Neural cell (in vitro differentiated cells): ENCODE measurements at regions not wholly inside any gene's neighbourhood (a gene's known extent, or its start where the extent isn't known, plus 50 kb on each side); places are given as distances from the start of the nearest gene placed in this dataset.

Experiments
- H2AFZ ChIP-seq: fragments of 200-600, 300-800 bp; sonication (generic), shearing (Covaris generic); 2 replicates; pipeline ENCODE4 v1.6.0; 2014; ENCODE audit warnings: low read depth, mild to moderate bottlenecking, antibody characterized with exemption, low read length, moderate library complexity
- H3F3A ChIP-seq: fragments of 200-600 bp; shearing (Covaris generic); 2 replicates; pipeline ENCODE4 v1.6.1; 2016; ENCODE audit warnings: mild to moderate bottlenecking, moderate library complexity, mixed read lengths, antibody characterized with exemption, low read length; ENCODE audit not compliant: insufficient read depth, poor library complexity, severe bottlenecking
- H3K27ac ChIP-seq: fragments of 200-600, 300-800 bp; sonication (generic), shearing (Covaris generic); 2 replicates; pipeline ENCODE4 v1.5.1; 2014; ENCODE audit warnings: mild to moderate bottlenecking, low read length, moderate library complexity
- H3K27me3 ChIP-seq: fragments of 300-800, 200-600 bp; sonication (generic), shearing (Covaris generic); 2 replicates; pipeline ENCODE4 v1.6.0; 2014; ENCODE audit warnings: mild to moderate bottlenecking, low read depth, low read length, moderate library complexity; ENCODE audit not compliant: insufficient read depth
- H3K36me3 ChIP-seq: fragments of 300-800, 200-600 bp; sonication (generic), shearing (Covaris generic); 2 replicates; pipeline ENCODE4 v1.5.1; 2014; ENCODE audit warnings: mild to moderate bottlenecking, antibody characterized with exemption, low read length, moderate library complexity; ENCODE audit not compliant: insufficient read depth
- H3K4me2 ChIP-seq: fragments of 300-800, 200-600 bp; sonication (generic), shearing (Covaris generic); 2 replicates; pipeline ENCODE4 v1.6.0; 2014; ENCODE audit warnings: mild to moderate bottlenecking, low read length
- H3K4me3 ChIP-seq: fragments of 300-800, 200-600 bp; sonication (generic), shearing (Covaris generic); 2 replicates; pipeline ENCODE4 v1.5.1; 2014; ENCODE audit warnings: mild to moderate bottlenecking, low read length, moderate library complexity
- H3K79me2 ChIP-seq: fragments of 200-600 bp; shearing (Covaris generic); replicated peaks from 2 replicates; pipeline ENCODE4 v1.6.0; 2014; ENCODE audit warnings: mild to moderate bottlenecking, low read length, moderate library complexity; ENCODE audit not compliant: insufficient read depth
- H3K9ac ChIP-seq: fragments of 300-800, 200-600 bp; sonication (generic), shearing (Covaris generic); 2 replicates; pipeline ENCODE4 v1.6.1; 2016; ENCODE audit warnings: mild to moderate bottlenecking, low read length, mixed read lengths
- H3K9me2 ChIP-seq: fragments of 200-600 bp; shearing (Covaris generic); 2 replicates; pipeline ENCODE4 v1.6.1; 2016; ENCODE audit warnings: mild to moderate bottlenecking, low read length, mixed read lengths; ENCODE audit not compliant: insufficient read depth
- H3K9me3 ChIP-seq: fragments of 200-600, 300-800 bp; sonication (generic), shearing (Covaris generic); 2 replicates; pipeline ENCODE4 v1.6.1; 2016; ENCODE audit warnings: mild to moderate bottlenecking, mixed run types, low read length, moderate library complexity, mixed read lengths
- H4K20me1 ChIP-seq: fragments of 200-600 bp; shearing (Covaris generic); 2 replicates; pipeline ENCODE4 v1.6.1; 2016; ENCODE audit warnings: mild to moderate bottlenecking, mixed run types; ENCODE audit not compliant: insufficient read depth
- EP300 ChIP-seq: fragments of 450-650 bp; conservative IDR thresholded peaks from 2 replicates; pipeline ENCODE4 v1.6.1; 2014; ENCODE audit warnings: antibody characterized with exemption, mild to moderate bottlenecking, moderate library complexity; ENCODE audit not compliant: poor library complexity, severe bottlenecking
- EZH2 ChIP-seq: fragments of 200-600, 300-800 bp; shearing (Covaris generic), sonication (generic); IDR thresholded peaks from 2 replicates; pipeline ENCODE4 v1.6.1; 2014; ENCODE audit warnings: antibody characterized with exemption, low read length, borderline replicate concordance, mild to moderate bottlenecking; ENCODE audit not compliant: insufficient read depth, poor library complexity, severe bottlenecking
- MXI1 ChIP-seq: fragments of 450-650 bp; conservative IDR thresholded peaks from 2 replicates; pipeline ENCODE4 v1.6.1; 2014; ENCODE audit warnings: antibody characterized with exemption, mild to moderate bottlenecking; ENCODE audit not compliant: poor library complexity, severe bottlenecking
- POLR2AphosphoS5 ChIP-seq: IDR thresholded peaks from 2 replicates; pipeline ENCODE4 v1.6.1; 2012
- RAD21 ChIP-seq: fragments of 450-650 bp; conservative IDR thresholded peaks from 2 replicates; pipeline ENCODE4 v1.6.1; 2014; ENCODE audit warnings: antibody characterized with exemption, mild to moderate bottlenecking, moderate library complexity
- SMC3 ChIP-seq: fragments of 450-650 bp; conservative IDR thresholded peaks from 2 replicates; pipeline ENCODE4 v1.6.1; 2014; ENCODE audit warnings: antibody characterized with exemption, mild to moderate bottlenecking, moderate library complexity; ENCODE audit not compliant: poor library complexity
- TAF1 ChIP-seq: IDR thresholded peaks from 2 replicates; pipeline ENCODE4 v1.6.1; 2012; ENCODE audit warnings: low read depth
- TF ChIP-seq, protein P1 (sequence below): fragments of 450-650 bp; IDR thresholded peaks from 2 replicates; pipeline ENCODE4 v1.5.1; 2014; ENCODE audit warnings: antibody characterized with exemption, mild to moderate bottlenecking, moderate library complexity; ENCODE audit not compliant: poor library complexity, severe bottlenecking
- TF ChIP-seq, protein P2 (sequence below): IDR thresholded peaks from 2 replicates; pipeline ENCODE4 v1.6.1; 2012; ENCODE audit warnings: borderline replicate concordance

DNA sequence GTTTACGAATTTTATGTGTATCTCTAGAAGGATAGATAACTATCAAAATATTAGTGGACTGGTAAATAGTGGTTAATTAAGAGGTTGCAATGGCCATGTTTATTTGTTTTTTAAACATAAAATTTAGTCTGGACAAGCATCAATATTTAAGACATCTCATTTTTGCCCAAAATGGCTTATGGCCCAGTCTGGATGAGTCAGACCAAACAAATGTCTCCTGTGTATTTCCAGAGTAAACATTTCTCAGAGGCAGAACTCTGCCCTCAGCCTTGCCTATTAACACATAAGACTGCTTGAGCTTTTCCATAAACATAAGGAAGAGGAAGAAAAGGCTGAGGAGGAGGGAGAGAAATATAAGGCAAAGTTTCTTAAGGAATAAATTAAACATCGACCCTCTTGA lies 277.1 kb upstream of the DIAPH2 start:
- Histone ChIP-seq H3K79me2 (no peaks in the 10 kb centered on the region), H4K20me1 (no peaks in the 10 kb centered on the region), H3K36me3 (no peaks in the 10 kb centered on the region), H3K9me2 (no peaks in the 10 kb centered on the region), H3F3A (no peaks in the 10 kb centered on the region), H2AFZ (no peak overlapping the region), H3K27me3 (no peaks in the 10 kb centered on the region), H3K27ac (no peak overlapping the region), H3K4me2 (no peak overlapping the region), H3K4me3 (no peak overlapping the region), H3K9me3 (no peaks in the 10 kb centered on the region), H3K9ac (no peak overlapping the region)
- TF ChIP-seq POLR2AphosphoS5 (no peak), MXI1 (no peak), EP300 (no peak), SMC3 (no peak), TAF1 (no peak), EZH2 (no peak), RAD21 (no peak)
- TF ChIP-seq, protein P1, sequence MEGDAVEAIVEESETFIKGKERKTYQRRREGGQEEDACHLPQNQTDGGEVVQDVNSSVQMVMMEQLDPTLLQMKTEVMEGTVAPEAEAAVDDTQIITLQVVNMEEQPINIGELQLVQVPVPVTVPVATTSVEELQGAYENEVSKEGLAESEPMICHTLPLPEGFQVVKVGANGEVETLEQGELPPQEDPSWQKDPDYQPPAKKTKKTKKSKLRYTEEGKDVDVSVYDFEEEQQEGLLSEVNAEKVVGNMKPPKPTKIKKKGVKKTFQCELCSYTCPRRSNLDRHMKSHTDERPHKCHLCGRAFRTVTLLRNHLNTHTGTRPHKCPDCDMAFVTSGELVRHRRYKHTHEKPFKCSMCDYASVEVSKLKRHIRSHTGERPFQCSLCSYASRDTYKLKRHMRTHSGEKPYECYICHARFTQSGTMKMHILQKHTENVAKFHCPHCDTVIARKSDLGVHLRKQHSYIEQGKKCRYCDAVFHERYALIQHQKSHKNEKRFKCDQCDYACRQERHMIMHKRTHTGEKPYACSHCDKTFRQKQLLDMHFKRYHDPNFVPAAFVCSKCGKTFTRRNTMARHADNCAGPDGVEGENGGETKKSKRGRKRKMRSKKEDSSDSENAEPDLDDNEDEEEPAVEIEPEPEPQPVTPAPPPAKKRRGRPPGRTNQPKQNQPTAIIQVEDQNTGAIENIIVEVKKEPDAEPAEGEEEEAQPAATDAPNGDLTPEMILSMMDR: no peak
- TF ChIP-seq, protein P2, sequence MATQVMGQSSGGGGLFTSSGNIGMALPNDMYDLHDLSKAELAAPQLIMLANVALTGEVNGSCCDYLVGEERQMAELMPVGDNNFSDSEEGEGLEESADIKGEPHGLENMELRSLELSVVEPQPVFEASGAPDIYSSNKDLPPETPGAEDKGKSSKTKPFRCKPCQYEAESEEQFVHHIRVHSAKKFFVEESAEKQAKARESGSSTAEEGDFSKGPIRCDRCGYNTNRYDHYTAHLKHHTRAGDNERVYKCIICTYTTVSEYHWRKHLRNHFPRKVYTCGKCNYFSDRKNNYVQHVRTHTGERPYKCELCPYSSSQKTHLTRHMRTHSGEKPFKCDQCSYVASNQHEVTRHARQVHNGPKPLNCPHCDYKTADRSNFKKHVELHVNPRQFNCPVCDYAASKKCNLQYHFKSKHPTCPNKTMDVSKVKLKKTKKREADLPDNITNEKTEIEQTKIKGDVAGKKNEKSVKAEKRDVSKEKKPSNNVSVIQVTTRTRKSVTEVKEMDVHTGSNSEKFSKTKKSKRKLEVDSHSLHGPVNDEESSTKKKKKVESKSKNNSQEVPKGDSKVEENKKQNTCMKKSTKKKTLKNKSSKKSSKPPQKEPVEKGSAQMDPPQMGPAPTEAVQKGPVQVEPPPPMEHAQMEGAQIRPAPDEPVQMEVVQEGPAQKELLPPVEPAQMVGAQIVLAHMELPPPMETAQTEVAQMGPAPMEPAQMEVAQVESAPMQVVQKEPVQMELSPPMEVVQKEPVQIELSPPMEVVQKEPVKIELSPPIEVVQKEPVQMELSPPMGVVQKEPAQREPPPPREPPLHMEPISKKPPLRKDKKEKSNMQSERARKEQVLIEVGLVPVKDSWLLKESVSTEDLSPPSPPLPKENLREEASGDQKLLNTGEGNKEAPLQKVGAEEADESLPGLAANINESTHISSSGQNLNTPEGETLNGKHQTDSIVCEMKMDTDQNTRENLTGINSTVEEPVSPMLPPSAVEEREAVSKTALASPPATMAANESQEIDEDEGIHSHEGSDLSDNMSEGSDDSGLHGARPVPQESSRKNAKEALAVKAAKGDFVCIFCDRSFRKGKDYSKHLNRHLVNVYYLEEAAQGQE: no peak

DNA sequence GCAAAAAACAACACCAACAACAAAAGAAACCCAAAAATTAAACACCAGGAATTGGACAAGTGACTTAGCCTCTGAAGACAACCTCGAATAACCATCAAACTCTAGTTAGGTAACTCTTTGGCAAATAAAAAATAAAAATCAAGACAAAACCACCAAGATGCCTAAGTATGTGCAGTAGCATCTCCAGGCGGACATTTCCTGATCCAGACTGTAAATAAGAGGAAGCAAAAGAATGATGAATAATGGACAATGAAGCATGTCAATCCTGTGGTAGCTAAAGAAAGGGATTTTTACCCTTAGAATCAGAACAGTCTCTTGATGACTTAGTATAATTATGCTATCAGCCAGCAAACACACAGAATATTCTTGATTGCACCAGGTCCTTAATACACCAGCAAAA lies 276.7 kb upstream of the DIAPH2 start:
- no peak for TF ChIP-seq SMC3
- no peak for TF ChIP-seq EZH2
- TF ChIP-seq, protein P2: no peak
- TF ChIP-seq, protein P1: no peak
- no peak for TF ChIP-seq TAF1
- TF ChIP-seq RAD21: no peak
- TF ChIP-seq EP300: no peak
- TF ChIP-seq MXI1: no peak
- no peak for TF ChIP-seq POLR2AphosphoS5
- no peaks in the 10 kb centered on the region for H3K36me3 ChIP-seq
- H3K9me3 ChIP-seq: no peaks in the 10 kb centered on the region
- no peak overlapping the region for H3K4me2 ChIP-seq
- no peaks in the 10 kb centered on the region for H3F3A ChIP-seq
- H3K27ac ChIP-seq: no peak overlapping the region
- no peaks in the 10 kb centered on the region for H3K27me3 ChIP-seq
- H3K9me2 ChIP-seq: no peaks in the 10 kb centered on the region
- H4K20me1 ChIP-seq: no peaks in the 10 kb centered on the region
- no peaks in the 10 kb centered on the region for H3K79me2 ChIP-seq
- H3K4me3 ChIP-seq: no peak overlapping the region
- H2AFZ ChIP-seq: no peak overlapping the region
- no peak overlapping the region for H3K9ac ChIP-seq
